Mesendoderm (in vitro differentiated cells): ENCODE measurements at regions not wholly inside any gene's neighbourhood (a gene's known extent, or its start where the extent isn't known, plus 50 kb on each side); places are given as distances from the start of the nearest gene placed in this dataset.

Source experiments
- DNase-seq: peaks from one replicate; pipeline ENCODE4 v3.0.0; 2013
- H2AK5ac ChIP-seq: 2 replicates; pipeline ENCODE4 v1.6.1; 2013; ENCODE audit warnings: low read length, inconsistent platforms
- H2BK120ac ChIP-seq: 2 replicates; pipeline ENCODE4 v1.6.1; 2013; ENCODE audit warnings: low read depth, mild to moderate bottlenecking, low read length, moderate library complexity, mixed read lengths
- H2BK15ac ChIP-seq: replicated peaks from 2 replicates; pipeline ENCODE4 v1.6.1; 2013; ENCODE audit warnings: low read depth, mild to moderate bottlenecking, moderate library complexity
- H2BK5ac ChIP-seq: 2 replicates; pipeline ENCODE4 v1.6.1; 2013; ENCODE audit warnings: low read length, inconsistent platforms
- H3K18ac ChIP-seq: 2 replicates; pipeline ENCODE4 v1.6.1; 2013; ENCODE audit warnings: mild to moderate bottlenecking, low read length, mixed read lengths
- H3K23ac ChIP-seq: one replicate; pipeline ENCODE4 v1.6.1; 2013; ENCODE audit warnings: low read length
- H3K27ac ChIP-seq: 2 replicates; pipeline ENCODE4 v1.5.1; 2013; ENCODE audit warnings: low read depth, mild to moderate bottlenecking, inconsistent platforms, low read length, moderate library complexity
- H3K27me3 ChIP-seq: 2 replicates; pipeline ENCODE4 v1.6.1; 2013; ENCODE audit warnings: low read length, control low read depth, mild to moderate bottlenecking, inconsistent platforms; ENCODE audit not compliant: insufficient read depth, poor library complexity
- H3K36me3 ChIP-seq: 2 replicates; pipeline ENCODE4 v1.6.1; 2013; ENCODE audit warnings: low read length, inconsistent platforms; ENCODE audit not compliant: control insufficient read depth, insufficient read depth
- H3K4ac ChIP-seq: one replicate; pipeline ENCODE4 v1.6.1; 2013; ENCODE audit warnings: low read depth, mild to moderate bottlenecking, low read length, moderate library complexity
- H3K4me1 ChIP-seq: 2 replicates; pipeline ENCODE4 v1.6.1; 2013; ENCODE audit warnings: low read depth, low read length, inconsistent platforms; ENCODE audit not compliant: control insufficient read depth
- H3K4me2 ChIP-seq: 2 replicates; pipeline ENCODE4 v1.6.1; 2013; ENCODE audit warnings: low read length
- H3K4me3 ChIP-seq: 2 replicates; pipeline ENCODE4 v1.5.1; 2013; ENCODE audit warnings: mild to moderate bottlenecking, low read length
- H3K56ac ChIP-seq: one replicate; pipeline ENCODE4 v1.6.1; 2013; ENCODE audit warnings: low read length
- H3K79me1 ChIP-seq: 2 replicates; pipeline ENCODE4 v1.6.1; 2013; ENCODE audit warnings: low read length, inconsistent platforms
- H3K79me2 ChIP-seq: 2 replicates; pipeline ENCODE4 v1.6.1; 2013; ENCODE audit warnings: mild to moderate bottlenecking, low read length; ENCODE audit not compliant: control insufficient read depth, insufficient read depth
- H3K9ac ChIP-seq: 2 replicates; pipeline ENCODE4 v1.6.1; 2013; ENCODE audit warnings: low read length, inconsistent platforms
- H4K5ac ChIP-seq: one replicate; pipeline ENCODE4 v1.6.1; 2013; ENCODE audit warnings: low read length
- H4K8ac ChIP-seq: one replicate; pipeline ENCODE4 v1.6.1; 2013; ENCODE audit warnings: low read depth, mild to moderate bottlenecking, control low read depth, low read length, moderate library complexity
- WGBS: extraction: QIAGEN DNeasy Blood & Tissue Kit; methylation state at CpG from one replicate; pipeline ENCODE4 v1.1.7; 2013; ENCODE audit warnings: low lambda C conversion rate, missing lambda C conversion rate; ENCODE audit not compliant: insufficient coverage; ENCODE audit errors: extremely low coverage; 5-methylcytosine and 5-hydroxymethylcytosine counted together

DNA sequence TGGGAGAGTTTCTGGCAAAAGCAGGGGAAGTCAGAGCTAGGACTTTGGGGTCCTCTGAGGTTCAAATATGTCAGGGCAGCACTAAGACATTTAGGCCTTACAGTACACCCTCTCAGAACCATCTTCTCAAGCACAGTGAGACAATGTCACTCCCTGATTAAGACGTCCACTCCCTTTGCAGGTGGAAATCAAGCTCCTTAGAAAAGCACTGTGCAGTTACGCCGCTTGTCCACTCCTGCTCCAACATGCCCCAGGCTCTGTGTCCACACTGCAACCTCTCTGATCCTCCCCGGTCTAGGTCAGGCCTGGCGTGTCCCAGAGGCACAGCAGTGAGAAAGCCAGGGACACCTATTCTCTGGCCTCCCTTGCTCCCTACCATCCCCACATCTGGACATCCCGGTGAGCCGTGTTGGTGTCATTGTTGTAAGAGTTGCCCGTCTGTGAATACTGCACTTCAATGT, 528.6 kb upstream of the ID2 start:
- no peak for DNase-seq
- H3K9ac ChIP-seq, result no peak overlapping the region
- H3K56ac ChIP-seq, result no peak overlapping the region
- no peak overlapping the region for H3K18ac ChIP-seq
- peaks cover 2% of the 10 kb centered on the region for H3K4me1 ChIP-seq
- no peaks in the 10 kb centered on the region for H3K79me1 ChIP-seq
- no peak overlapping the region for H4K5ac ChIP-seq
- H3K4me2 ChIP-seq, result no peak overlapping the region
- no CpG with 5 or more reads among the region's 8 CpGs for WGBS
- H2BK5ac ChIP-seq, result no peak overlapping the region
- no peak overlapping the region for H3K4ac ChIP-seq
- no peaks in the 10 kb centered on the region for H3K27me3 ChIP-seq
- H3K4me3 ChIP-seq, result no peak overlapping the region
- H3K23ac ChIP-seq, result no peak overlapping the region
- H2AK5ac ChIP-seq, result no peak overlapping the region
- no peak overlapping the region for H2BK15ac ChIP-seq
- H3K27ac ChIP-seq, result no peak overlapping the region
- no peaks in the 10 kb centered on the region for H3K79me2 ChIP-seq
- no peaks in the 10 kb centered on the region for H3K36me3 ChIP-seq
- H4K8ac ChIP-seq, result no peak overlapping the region
- H2BK120ac ChIP-seq, result no peak overlapping the region

DNA sequence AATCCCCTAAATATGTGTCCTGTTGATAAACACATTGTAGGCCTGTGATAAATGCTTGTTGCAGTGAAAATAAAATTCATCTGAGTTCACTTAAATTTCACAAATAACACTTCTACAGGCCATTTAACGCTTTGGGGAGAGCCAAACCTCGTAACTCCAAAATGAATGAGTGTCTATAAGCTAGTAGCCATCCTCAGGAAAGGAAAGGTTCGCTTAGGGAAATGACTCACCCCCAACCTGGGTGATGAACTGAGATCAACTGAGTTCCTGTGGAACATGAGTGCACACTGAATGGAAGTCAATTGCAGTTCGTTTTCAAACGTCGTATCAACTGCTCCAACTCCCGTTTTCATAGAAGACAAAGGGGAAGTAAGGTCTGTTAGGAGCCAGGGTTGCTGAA, 527.6 kb upstream of the ID2 start:
- Histone ChIP-seq H3K9ac (no peak overlapping the region), H3K23ac (no peak overlapping the region), H3K4me3 (no peak overlapping the region), H4K8ac (no peak overlapping the region), H3K79me2 (no peaks in the 10 kb centered on the region), H3K56ac (no peak overlapping the region), H2BK120ac (no peak overlapping the region), H3K18ac (no peak overlapping the region), H3K4me1 (peaks cover 2% of the 10 kb centered on the region), H3K4ac (no peak overlapping the region), H3K4me2 (no peak overlapping the region), H3K36me3 (no peaks in the 10 kb centered on the region), H3K27ac (no peak overlapping the region), H2AK5ac (no peak overlapping the region), H2BK5ac (no peak overlapping the region), H2BK15ac (no peak overlapping the region), H3K27me3 (no peaks in the 10 kb centered on the region), H3K79me1 (no peaks in the 10 kb centered on the region), H4K5ac (no peak overlapping the region)
- WGBS, result no CpG with 5 or more reads among the region's 7 CpGs
- DNase-seq, result no peak

DNA sequence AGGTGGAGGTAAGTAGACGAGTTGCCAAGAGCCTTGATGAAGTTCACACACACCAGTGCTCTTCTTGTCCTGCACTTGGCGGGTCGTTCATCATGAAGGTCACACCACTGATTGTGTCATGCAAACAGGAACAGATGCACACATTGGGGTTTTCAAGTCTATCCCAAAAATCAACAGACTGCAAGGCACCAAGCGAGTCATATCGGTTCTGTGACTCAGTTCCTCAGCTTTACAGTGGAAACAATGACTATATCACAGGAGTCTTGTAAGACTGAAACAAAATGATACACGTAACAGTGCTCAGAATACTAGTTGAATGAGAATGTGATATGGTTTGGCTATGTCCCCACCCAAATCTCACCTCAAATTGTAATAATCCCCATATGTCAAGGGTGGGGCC, 526.9 kb upstream of the ID2 start:
- Histone ChIP-seq H3K18ac (no peak overlapping the region), H2BK120ac (no peak overlapping the region), H3K79me2 (no peaks in the 10 kb centered on the region), H4K5ac (no peak overlapping the region), H3K9ac (no peak overlapping the region), H3K4ac (no peak overlapping the region), H3K27me3 (no peaks in the 10 kb centered on the region), H2AK5ac (no peak overlapping the region), H3K79me1 (no peaks in the 10 kb centered on the region), H3K23ac (no peak overlapping the region), H2BK5ac (no peak overlapping the region), H3K27ac (no peak overlapping the region), H3K56ac (no peak overlapping the region), H3K36me3 (no peaks in the 10 kb centered on the region), H3K4me2 (no peak overlapping the region), H2BK15ac (no peak overlapping the region), H3K4me3 (no peak overlapping the region), H3K4me1 (peaks cover 2% of the 10 kb centered on the region), H4K8ac (no peak overlapping the region)
- no peak for DNase-seq
- no CpG with 5 or more reads among the region's 6 CpGs for WGBS

DNA sequence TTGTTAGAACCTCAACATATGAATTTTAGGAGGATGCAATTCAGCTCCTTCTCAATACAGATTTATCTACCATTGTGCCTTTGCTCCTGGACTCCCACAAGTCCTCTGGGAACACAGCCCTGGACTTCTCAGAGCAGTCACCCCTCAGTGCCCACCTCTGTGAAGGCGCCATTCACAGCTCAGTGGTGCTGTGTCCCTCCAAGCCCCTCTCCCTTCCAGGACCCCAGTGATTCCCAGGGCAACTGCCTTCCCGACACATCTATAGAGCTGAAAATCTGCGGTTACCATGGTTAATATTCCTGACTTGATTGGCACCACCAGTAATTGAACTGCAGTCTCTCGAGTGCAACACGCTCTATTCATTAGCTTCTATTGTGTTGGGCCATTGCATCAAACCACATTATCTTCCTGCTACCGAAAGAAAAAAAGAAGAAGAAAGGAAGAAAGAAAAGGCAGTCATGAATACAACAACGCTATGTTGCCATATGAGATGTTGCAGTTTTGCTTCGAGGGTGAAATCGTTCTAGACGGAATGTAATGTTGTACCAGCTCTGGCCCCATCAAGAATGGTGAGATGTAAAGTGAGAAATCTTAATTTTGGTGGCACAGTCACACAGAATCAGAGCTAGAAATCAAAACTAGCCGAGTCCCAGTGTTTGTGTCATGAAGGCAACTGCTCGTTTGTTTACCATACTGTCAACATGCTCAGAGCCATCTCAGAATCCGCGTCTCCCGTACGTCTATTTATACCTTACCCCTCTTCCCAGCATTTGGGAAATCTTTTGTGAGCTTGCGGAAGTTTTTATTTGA, 524.0 kb upstream of the ID2 start:
- Histone ChIP-seq H2AK5ac (no peak overlapping the region), H3K4me2 (no peak overlapping the region), H3K79me1 (no peaks in the 10 kb centered on the region), H4K5ac (no peak overlapping the region), H2BK5ac (no peak overlapping the region), H4K8ac (no peak overlapping the region), H3K56ac (peak overlapping the region; percentile 12), H2BK120ac (no peak overlapping the region), H3K4me3 (no peak overlapping the region), H3K36me3 (no peaks in the 10 kb centered on the region), H3K18ac (no peak overlapping the region), H3K4me1 (no peaks in the 10 kb centered on the region), H3K27ac (no peak overlapping the region), H2BK15ac (no peak overlapping the region), H3K79me2 (no peaks in the 10 kb centered on the region), H3K4ac (no peak overlapping the region), H3K27me3 (no peaks in the 10 kb centered on the region), H3K9ac (no peak overlapping the region), H3K23ac (no peak overlapping the region)
- DNase-seq, result no peak
- WGBS, result no CpG with 5 or more reads among the region's 17 CpGs

DNA sequence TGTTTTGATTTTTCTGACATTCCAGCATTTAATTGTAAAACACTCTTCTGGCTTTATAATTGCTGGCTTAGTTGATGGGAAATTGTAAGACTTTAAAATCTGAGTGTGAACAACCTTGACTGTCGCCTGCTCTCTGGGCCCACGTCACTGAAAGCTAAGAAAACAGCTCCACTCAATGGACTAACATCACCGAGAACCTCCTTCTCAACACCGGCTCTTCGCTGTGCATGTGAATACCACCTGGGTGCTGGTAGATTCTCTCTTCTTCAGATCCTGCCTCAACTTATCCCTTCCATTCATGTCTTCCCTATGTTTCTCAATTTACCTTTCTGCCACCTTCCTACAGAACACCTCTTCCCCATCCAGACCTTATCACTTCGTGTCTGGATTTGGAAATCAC, 523.1 kb upstream of the ID2 start:
- no peaks in the 10 kb centered on the region for H3K36me3 ChIP-seq
- H3K27ac ChIP-seq, result no peak overlapping the region
- no CpG with 5 or more reads among the region's 6 CpGs for WGBS
- no peak overlapping the region for H2BK15ac ChIP-seq
- no peak overlapping the region for H3K23ac ChIP-seq
- H3K18ac ChIP-seq, result no peak overlapping the region
- H3K27me3 ChIP-seq, result no peaks in the 10 kb centered on the region
- no peaks in the 10 kb centered on the region for H3K79me1 ChIP-seq
- no peak overlapping the region for H3K4ac ChIP-seq
- no peak overlapping the region for H3K4me3 ChIP-seq
- H2AK5ac ChIP-seq, result no peak overlapping the region
- H3K4me1 ChIP-seq, result no peaks in the 10 kb centered on the region
- H3K4me2 ChIP-seq, result no peak overlapping the region
- H2BK5ac ChIP-seq, result no peak overlapping the region
- H3K56ac ChIP-seq, result no peak overlapping the region
- DNase-seq, result peak; percentile 28
- H2BK120ac ChIP-seq, result no peak overlapping the region
- no peak overlapping the region for H4K8ac ChIP-seq
- no peaks in the 10 kb centered on the region for H3K79me2 ChIP-seq
- no peak overlapping the region for H4K5ac ChIP-seq
- no peak overlapping the region for H3K9ac ChIP-seq
